ENCODE measurements at regions not wholly inside any gene's neighbourhood (a gene's known extent, or its start where the extent isn't known, plus 50 kb on each side); places are given as distances from the start of the nearest gene placed in this dataset.

GRCh38 chr2:144668493-144669110 lies 148.7 kb upstream of the ZEB2 start:
- no peak for TF ChIP-seq CTCF (conservative IDR thresholded peaks at IDR 0.05; ENCODE audit: low read depth, low read length)
- no peak for TF ChIP-seq EZH2 (IDR thresholded peaks at IDR 0.05; ENCODE audit: borderline replicate concordance, low read depth, low read length, poor library complexity, severe bottlenecking)
